ENCODE measurements at regions not wholly inside any gene's neighbourhood (a gene's known extent, or its start where the extent isn't known, plus 50 kb on each side); places are given as distances from the start of the nearest gene placed in this dataset.
A peak's percentile ranks its signal among the peaks of the same experiment; 100 is the strongest.

DNA sequence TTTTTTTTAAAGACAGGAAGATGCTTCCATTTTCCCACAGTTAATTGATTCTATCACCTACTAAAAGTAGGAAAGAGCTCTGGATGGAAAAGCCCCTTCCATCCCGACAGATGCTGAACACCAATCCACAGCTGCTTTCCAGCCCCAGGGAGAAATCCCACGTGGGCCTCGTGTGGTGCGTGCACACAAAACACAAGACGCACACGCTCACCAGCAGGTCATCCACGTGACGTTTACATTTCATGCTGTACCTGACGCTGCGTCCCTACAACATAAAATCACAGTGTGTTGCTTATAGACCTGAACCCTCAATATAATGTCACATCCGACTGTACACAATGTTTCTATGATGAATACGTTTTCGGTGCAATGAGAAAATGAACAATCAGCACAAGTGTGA is 50.2 kb upstream of the DACT2 start:
- ChIA-PET CTCF (ENCODE audit: partially characterized antibody) (interaction anchor here (0.7 to 3.9 kb wide), 38 partner anchors 8 to 1324 kb away, joined by 3 to 20 read pairs (median 3); no protein-coding TSS in a partner anchor), POLR2A (ENCODE audit: partially characterized antibody) (no interaction called here)
- Histone ChIP-seq H3K36me3 (ENCODE audit: control insufficient read depth in 2 of 4, insufficient read depth in 4 of 4, low read length in 3 of 4) (no peaks in the 10 kb centered on the region), H3K79me2 (ENCODE audit: control insufficient read depth in 1 of 2, insufficient read depth in 2 of 2, low read length in 2 of 2) (no peaks in the 10 kb centered on the region), H4K8ac (ENCODE audit: extremely low read depth, insufficient read depth, low read length) (no peak overlapping the region), H2BK120ac (replicated peaks; ENCODE audit: low read depth, low read length) (no peak overlapping the region), H3K14ac (ENCODE audit: insufficient read length) (no peak overlapping the region), H2AFZ (ENCODE audit: low read length) (no peak overlapping the region), H3K27me3 (replicated peaks in 1 of 4; ENCODE audit: control insufficient read depth in 3 of 4, extremely low read depth in 1 of 4, insufficient read depth in 3 of 4, low read length in 3 of 4) (no peaks in the 10 kb centered on the region), H2BK15ac (ENCODE audit: low read length) (no peak overlapping the region), H4K20me1 (replicated peaks in 1 of 2; ENCODE audit: control insufficient read depth in 1 of 2, insufficient read depth in 2 of 2, low read length in 2 of 2) (no peaks in the 10 kb centered on the region), H3K27ac (ENCODE audit: low read depth, low read length) (no peak overlapping the region), H2BK12ac (ENCODE audit: low read depth, low read length) (no peak overlapping the region), H4K91ac (replicated peaks; ENCODE audit: insufficient read length, low read length) (no peak overlapping the region), H3K4ac (replicated peaks; ENCODE audit: insufficient read length, low read depth, low read length) (peak overlapping the region; percentile 65), H2BK20ac (ENCODE audit: low read length) (no peak overlapping the region), H3K56ac (replicated peaks; ENCODE audit: insufficient read length, low read depth, low read length) (no peak overlapping the region), H2BK5ac (ENCODE audit: low read depth, low read length) (no peak overlapping the region), H3K23me2 (ENCODE audit: low read depth, low read length) (no peaks in the 10 kb centered on the region), H2AK5ac (ENCODE audit: low read depth, low read length) (peak overlapping the region; percentile 29; the same call in 1 of the 2 replicates), H3K4me3 (ENCODE audit: extremely low read depth in 1 of 4, insufficient read depth in 2 of 4, low read depth in 3 of 4, low read length in 4 of 4) (no peak overlapping the region), H3K79me1 (ENCODE audit: low read depth, low read length) (no peaks in the 10 kb centered on the region), H3K23ac (ENCODE audit: insufficient read length) (no peak overlapping the region), H3K18ac (ENCODE audit: extremely low read depth, low read length) (no peak overlapping the region), H3K9me3 (ENCODE audit: insufficient read depth in 2 of 2, low read depth in 1 of 2, low read length in 1 of 2) (no peaks in the 10 kb centered on the region), H3K4me1 (replicated peaks in 1 of 4; ENCODE audit: control insufficient read depth in 3 of 4, insufficient read depth in 4 of 4, low read length in 3 of 4) (no peaks in the 10 kb centered on the region; a peak in 3 of 7 replicates), H3K4me2 (ENCODE audit: insufficient read depth in 1 of 2, low read depth in 2 of 2, low read length in 2 of 2) (no peak overlapping the region), H4K5ac (ENCODE audit: insufficient read length, low read depth, low read length) (no peak overlapping the region), H3K9ac (replicated peaks in 1 of 4; ENCODE audit: extremely low read depth in 1 of 4, low read depth in 3 of 4, low read length in 3 of 4) (no peak overlapping the region)
- TF ChIP-seq EZH2 (IDR thresholded peaks at IDR 0.05; ENCODE audit: low read depth, low read length, severe bottlenecking): no peak
- TF ChIP-seq SAP30 (IDR thresholded peaks at IDR 0.05; ENCODE audit: insufficient read depth, insufficient replicate concordance, low read length): no peak
- TF ChIP-seq EGR1 (IDR thresholded peaks at IDR 0.05; ENCODE audit: borderline replicate concordance, low read depth, low read length): no peak
- no peak for TF ChIP-seq ZNF274 (IDR thresholded peaks at IDR 0.05; ENCODE audit: borderline replicate concordance, extremely low read depth, low read length)
- TF ChIP-seq CBX8 (IDR thresholded peaks at IDR 0.05; ENCODE audit: borderline replicate concordance, low read depth, low read length): no peak
- TF ChIP-seq SRF (IDR thresholded peaks at IDR 0.05; ENCODE audit: low read depth, low read length): no peak
- TF ChIP-seq JUN (IDR thresholded peaks at IDR 0.05; ENCODE audit: low read depth, low read length): no peak
- FAIRE-seq: peak; percentile 19
- DNase-seq (ENCODE audit: low read depth in 1 of 2, low spot score in 2 of 2): no peak
- 90% methylated on average over 13 of the region's 13 CpGs; no CpG with 5 or more reads in 1 of the 2 experiments for WGBS, 2 experiments (ENCODE audit: extremely low coverage in 1 of 2, insufficient coverage in 1 of 2, insufficient read length in 1 of 2, insufficient replicate concordance in 2 of 2, low coverage in 1 of 2, low lambda C conversion rate in 2 of 2, missing lambda C conversion rate in 1 of 2)
